ENCODE measurements at regions not wholly inside any gene's neighbourhood (a gene's known extent, or its start where the extent isn't known, plus 50 kb on each side); places are given as distances from the start of the nearest gene placed in this dataset.

DNA sequence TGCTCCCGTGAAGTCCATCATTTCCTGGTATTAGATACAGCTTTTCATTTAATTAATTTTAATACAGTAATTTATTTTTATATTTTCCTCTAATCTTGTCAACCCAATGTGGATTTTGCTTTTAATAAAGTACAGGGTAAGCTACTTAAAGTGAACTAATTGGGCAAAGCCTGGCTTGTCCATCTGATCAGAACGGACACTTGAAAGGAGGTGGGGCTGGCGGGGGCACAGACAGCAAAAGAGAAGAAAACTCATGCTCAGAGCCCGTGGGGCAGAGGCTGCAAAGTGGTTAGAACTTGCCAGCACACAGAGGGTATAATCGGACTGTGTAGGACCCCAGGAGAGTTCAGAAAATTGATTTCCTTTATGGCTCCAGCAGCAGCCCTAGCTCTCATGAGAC, 443.1 kb upstream of the MDFIC2 start:
- Histone ChIP-seq H3K4me3 (replicated peaks; ENCODE audit: low read depth, low read length) (no peak overlapping the region), H3K27me3 (replicated peaks; ENCODE audit: control insufficient read depth, insufficient read depth, low read length) (no peaks in the 10 kb centered on the region), H3K36me3 (ENCODE audit: control insufficient read depth, insufficient read depth, low read length) (no peaks in the 10 kb centered on the region)
- no peak for DNase-seq (ENCODE audit: extremely low read depth, insufficient read length)
- TF ChIP-seq, protein P1, sequence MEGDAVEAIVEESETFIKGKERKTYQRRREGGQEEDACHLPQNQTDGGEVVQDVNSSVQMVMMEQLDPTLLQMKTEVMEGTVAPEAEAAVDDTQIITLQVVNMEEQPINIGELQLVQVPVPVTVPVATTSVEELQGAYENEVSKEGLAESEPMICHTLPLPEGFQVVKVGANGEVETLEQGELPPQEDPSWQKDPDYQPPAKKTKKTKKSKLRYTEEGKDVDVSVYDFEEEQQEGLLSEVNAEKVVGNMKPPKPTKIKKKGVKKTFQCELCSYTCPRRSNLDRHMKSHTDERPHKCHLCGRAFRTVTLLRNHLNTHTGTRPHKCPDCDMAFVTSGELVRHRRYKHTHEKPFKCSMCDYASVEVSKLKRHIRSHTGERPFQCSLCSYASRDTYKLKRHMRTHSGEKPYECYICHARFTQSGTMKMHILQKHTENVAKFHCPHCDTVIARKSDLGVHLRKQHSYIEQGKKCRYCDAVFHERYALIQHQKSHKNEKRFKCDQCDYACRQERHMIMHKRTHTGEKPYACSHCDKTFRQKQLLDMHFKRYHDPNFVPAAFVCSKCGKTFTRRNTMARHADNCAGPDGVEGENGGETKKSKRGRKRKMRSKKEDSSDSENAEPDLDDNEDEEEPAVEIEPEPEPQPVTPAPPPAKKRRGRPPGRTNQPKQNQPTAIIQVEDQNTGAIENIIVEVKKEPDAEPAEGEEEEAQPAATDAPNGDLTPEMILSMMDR (IDR thresholded peaks at IDR 0.05; ENCODE audit: insufficient read depth, low read length, poor library complexity, severe bottlenecking): no peak

DNA sequence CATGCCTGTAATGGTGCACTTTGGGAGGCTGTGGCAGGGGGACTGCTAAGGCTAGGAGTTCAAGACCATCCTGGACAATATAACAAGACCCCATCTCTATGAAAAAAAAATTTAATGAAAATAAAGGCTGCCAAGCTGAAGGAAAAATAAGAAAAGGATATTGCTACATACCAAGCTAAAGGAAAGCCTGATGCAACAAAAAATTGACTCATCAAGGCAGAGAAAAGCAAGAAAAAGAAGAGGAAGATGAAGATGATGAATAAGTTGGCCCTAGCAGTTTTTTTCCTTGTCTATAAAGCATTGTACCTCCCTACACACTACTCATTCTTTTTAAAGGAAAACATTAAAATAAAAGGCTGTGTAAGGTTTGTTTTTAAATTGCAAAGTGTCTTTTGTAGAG, 441.9 kb upstream of the MDFIC2 start:
- TF ChIP-seq, protein P1 (IDR thresholded peaks at IDR 0.05; ENCODE audit: insufficient read depth, low read length, poor library complexity, severe bottlenecking): no peak
- DNase-seq (ENCODE audit: extremely low read depth, insufficient read length): no peak
- H3K27me3 ChIP-seq (replicated peaks; ENCODE audit: control insufficient read depth, insufficient read depth, low read length): no peaks in the 10 kb centered on the region
- no peak overlapping the region for H3K4me3 ChIP-seq (replicated peaks; ENCODE audit: low read depth, low read length)
- no peaks in the 10 kb centered on the region for H3K36me3 ChIP-seq (ENCODE audit: control insufficient read depth, insufficient read depth, low read length)

DNA sequence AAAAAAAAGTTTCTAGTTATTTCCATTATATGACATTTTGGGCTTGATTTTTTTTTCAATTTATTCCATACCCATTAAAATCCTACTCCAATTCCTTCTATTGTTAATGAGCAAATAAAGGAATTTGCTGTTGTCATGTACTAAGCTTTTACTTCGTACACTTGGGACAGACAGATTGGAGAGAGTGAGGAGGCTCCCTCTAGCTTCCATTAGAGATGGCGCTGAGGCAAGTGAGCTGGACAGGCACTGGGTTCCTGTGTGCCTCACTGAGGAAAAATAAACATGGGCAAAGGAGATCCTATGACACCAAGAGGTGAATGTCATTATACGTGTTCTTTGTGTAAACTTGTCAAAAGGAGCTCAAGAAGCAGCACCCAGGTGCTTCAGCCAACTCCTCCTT, 441.1 kb upstream of the MDFIC2 start:
- no peak for DNase-seq (ENCODE audit: extremely low read depth, insufficient read length)
- H3K27me3 ChIP-seq (replicated peaks; ENCODE audit: control insufficient read depth, insufficient read depth, low read length): no peaks in the 10 kb centered on the region
- TF ChIP-seq, protein P1 (IDR thresholded peaks at IDR 0.05; ENCODE audit: insufficient read depth, low read length, poor library complexity, severe bottlenecking): no peak
- H3K36me3 ChIP-seq (ENCODE audit: control insufficient read depth, insufficient read depth, low read length): no peaks in the 10 kb centered on the region
- no peak overlapping the region for H3K4me3 ChIP-seq (replicated peaks; ENCODE audit: low read depth, low read length)

DNA sequence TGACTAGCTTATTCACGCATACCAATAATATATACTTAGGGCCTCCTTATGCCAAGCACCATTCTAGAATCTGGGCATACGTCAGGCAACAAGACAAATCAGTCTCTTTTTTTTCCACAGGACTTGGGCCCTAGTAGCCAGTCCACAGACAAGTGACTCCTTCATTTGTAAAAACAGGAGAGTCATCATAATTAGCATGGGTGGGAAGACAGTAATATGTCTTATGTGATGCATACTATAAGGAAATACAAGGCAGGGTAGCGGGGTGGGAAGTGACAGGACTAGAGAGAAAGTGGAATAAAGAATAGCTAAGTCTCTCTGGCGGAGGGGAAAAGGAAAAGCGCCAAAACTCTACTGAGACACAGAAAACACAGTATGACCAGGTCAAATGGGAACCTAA, 439.6 kb upstream of the MDFIC2 start:
- Histone ChIP-seq H3K27me3 (replicated peaks; ENCODE audit: control insufficient read depth, insufficient read depth, low read length) (no peaks in the 10 kb centered on the region), H3K4me3 (replicated peaks; ENCODE audit: low read depth, low read length) (no peak overlapping the region), H3K36me3 (ENCODE audit: control insufficient read depth, insufficient read depth, low read length) (no peaks in the 10 kb centered on the region)
- TF ChIP-seq, protein P1 (IDR thresholded peaks at IDR 0.05; ENCODE audit: insufficient read depth, low read length, poor library complexity, severe bottlenecking): no peak
- DNase-seq (ENCODE audit: extremely low read depth, insufficient read length): no peak

DNA sequence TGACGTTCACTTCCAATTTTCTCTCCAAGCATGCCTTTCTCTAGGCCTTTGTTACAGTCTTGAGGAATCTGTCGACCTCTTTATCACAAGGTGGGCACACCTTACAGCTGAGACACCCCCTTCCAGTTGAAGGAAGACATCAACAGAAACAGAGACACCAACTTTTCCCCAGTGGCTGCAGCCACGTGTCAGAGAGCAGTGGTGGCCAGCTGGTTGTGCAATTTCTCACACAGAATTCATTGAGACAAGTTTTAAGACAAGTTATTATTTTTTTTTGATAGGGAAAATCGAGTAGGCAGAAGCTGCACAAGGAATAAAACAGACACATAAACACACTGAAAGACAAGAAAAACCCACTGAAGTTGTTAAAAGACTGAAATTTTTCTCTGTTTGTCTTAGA, 436.7 kb upstream of the MDFIC2 start:
- Histone ChIP-seq H3K36me3 (ENCODE audit: control insufficient read depth, insufficient read depth, low read length) (no peaks in the 10 kb centered on the region), H3K27me3 (replicated peaks; ENCODE audit: control insufficient read depth, insufficient read depth, low read length) (no peaks in the 10 kb centered on the region), H3K4me3 (replicated peaks; ENCODE audit: low read depth, low read length) (no peak overlapping the region)
- no peak for DNase-seq (ENCODE audit: extremely low read depth, insufficient read length)
- TF ChIP-seq, protein P1 (IDR thresholded peaks at IDR 0.05; ENCODE audit: insufficient read depth, low read length, poor library complexity, severe bottlenecking): no peak

DNA sequence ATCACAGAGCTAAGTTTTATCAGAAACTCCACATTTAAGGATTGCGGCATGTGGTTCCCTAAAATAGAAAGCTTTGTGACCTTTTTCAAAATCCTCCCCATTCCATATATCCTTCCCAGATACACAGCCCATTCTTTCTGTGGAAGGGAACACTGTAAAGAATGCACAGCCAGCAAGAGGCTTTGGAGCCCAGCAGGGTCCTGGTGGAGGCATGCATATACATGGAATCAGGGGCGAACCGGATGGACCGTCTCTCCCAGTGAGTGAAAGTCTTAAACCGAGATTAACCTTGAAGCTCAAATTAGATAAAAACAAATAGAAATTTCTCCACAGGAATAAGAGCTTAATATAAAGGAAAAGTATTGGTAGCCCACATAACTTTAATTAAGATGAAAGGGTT, 436.2 kb upstream of the MDFIC2 start:
- no peak overlapping the region for H3K4me3 ChIP-seq (replicated peaks; ENCODE audit: low read depth, low read length)
- TF ChIP-seq, protein P1 (IDR thresholded peaks at IDR 0.05; ENCODE audit: insufficient read depth, low read length, poor library complexity, severe bottlenecking): no peak
- no peaks in the 10 kb centered on the region for H3K27me3 ChIP-seq (replicated peaks; ENCODE audit: control insufficient read depth, insufficient read depth, low read length)
- no peak for DNase-seq (ENCODE audit: extremely low read depth, insufficient read length)
- H3K36me3 ChIP-seq (ENCODE audit: control insufficient read depth, insufficient read depth, low read length): no peaks in the 10 kb centered on the region

All from GM06990 (cell line).